HEK293 (cell line): ENCODE measurements at regions not wholly inside any gene's neighbourhood (a gene's known extent, or its start where the extent isn't known, plus 50 kb on each side); places are given as distances from the start of the nearest gene placed in this dataset.

Source experiments
- CTCF ChIA-PET: fragments of 350-600 bp; formaldehyde crosslinking; extraction: SDS; loops from one replicate; lab custom pipeline; 2021; ENCODE audit warnings: antibody characterized with exemption; lab: Yijun Ruan, JAX
- POLR2A ChIA-PET: fragments of 300-600 bp; formaldehyde crosslinking; extraction: SDS; loops from one replicate; lab custom pipeline; 2020; ENCODE audit warnings: antibody characterized with exemption, inconsistent platforms; lab: Yijun Ruan, JAX
- H3K27ac ChIP-seq: fragments of 200-500 bp; sonication (Bioruptor generic); 2 replicates; pipeline ENCODE4 v1.5.1; 2014; ENCODE audit warnings: low read depth, low read length, control low read depth, inconsistent platforms; ENCODE audit errors: extremely low read depth
- H3K36me3 ChIP-seq, 2 experiments: fragments of 200-500 bp in 1 of 2; sonication (Bioruptor generic) in 1 of 2; 1 replicate in 1 of 2; 2 replicates in 1 of 2; pipeline ENCODE4 v1.5.1; 2014 to 2017; ENCODE audit warnings: inconsistent platforms in 2 of 2, low read length in 2 of 2; ENCODE audit not compliant: control insufficient read depth in 2 of 2, insufficient read depth in 1 of 2
- H3K4me1 ChIP-seq: fragments of 200-500 bp; sonication (Bioruptor generic); 2 replicates; pipeline ENCODE4 v1.5.1; 2014; ENCODE audit warnings: mild to moderate bottlenecking, low read length, inconsistent platforms; ENCODE audit not compliant: control insufficient read depth, insufficient read depth
- H3K4me3 ChIP-seq: 2 replicates; pipeline ENCODE4 v1.5.1; 2011; ENCODE audit warnings: low read depth, mild to moderate bottlenecking, control low read depth, low read length, moderate library complexity
- H3K9me3 ChIP-seq: fragments of 200-500 bp; sonication (Bioruptor generic); 2 replicates; pipeline ENCODE4 v1.5.1; 2014; ENCODE audit warnings: low read depth, low read length, inconsistent platforms; ENCODE audit not compliant: control insufficient read depth, insufficient read depth
- GFI1B ChIP-seq: fragments of 450-650 bp; formaldehyde crosslinking; IDR thresholded peaks from 2 replicates; pipeline ENCODE4 v1.5.1; 2016; ENCODE audit warnings: missing biosample characterization, missing genetic modification characterization
- GLIS2 ChIP-seq: fragments of 450-650 bp; formaldehyde crosslinking; IDR thresholded peaks from 2 replicates; pipeline ENCODE4 v1.5.1; 2016; ENCODE audit warnings: missing biosample characterization, missing genetic modification characterization
- HOXA7 ChIP-seq: sonication (generic); formaldehyde crosslinking; IDR thresholded peaks from 2 replicates; pipeline ENCODE4 v1.8.1; 2022; ENCODE audit warnings: missing genetic modification reagents, borderline replicate concordance
- INSM2 ChIP-seq: fragments of 450-650 bp; formaldehyde crosslinking; IDR thresholded peaks from 2 replicates; pipeline ENCODE4 v1.5.1; 2016; ENCODE audit warnings: missing biosample characterization, missing genetic modification characterization
- RBAK ChIP-seq: fragments of 450-650 bp; formaldehyde crosslinking; IDR thresholded peaks from 2 replicates; pipeline ENCODE4 v1.5.1; 2016; ENCODE audit warnings: missing biosample characterization, missing genetic modification characterization
- SALL2 ChIP-seq: fragments of 450-650 bp; formaldehyde crosslinking; IDR thresholded peaks from 2 replicates; pipeline ENCODE4 v1.5.0; 2017; ENCODE audit warnings: missing biosample characterization, mild to moderate bottlenecking, missing genetic modification characterization, borderline replicate concordance
- TCF7L2 ChIP-seq: IDR thresholded peaks from 2 replicates; pipeline ENCODE4 v1.6.1; 2011; ENCODE audit warnings: low read depth, mild to moderate bottlenecking, inconsistent platforms, low read length, moderate library complexity, borderline replicate concordance
- YY1 ChIP-seq: fragments of 450-650 bp; formaldehyde crosslinking; IDR thresholded peaks from 2 replicates; pipeline ENCODE4 v1.5.1; 2018; ENCODE audit warnings: missing biosample characterization, missing genetic modification characterization
- ZBTB11 ChIP-seq: fragments of 450-650 bp; formaldehyde crosslinking; conservative IDR thresholded peaks from 2 replicates; pipeline ENCODE4 v1.5.1; 2016; ENCODE audit warnings: low read depth, missing biosample characterization, missing genetic modification characterization
- ZFHX2 ChIP-seq: fragments of 450-650 bp; formaldehyde crosslinking; conservative IDR thresholded peaks from 2 replicates; pipeline ENCODE4 v1.5.1; 2016; ENCODE audit warnings: missing biosample characterization, missing genetic modification characterization
- ZFP3 ChIP-seq: fragments of 450-650 bp; formaldehyde crosslinking; IDR thresholded peaks from 2 replicates; pipeline ENCODE4 v1.5.1; 2016; ENCODE audit warnings: low read depth, missing biosample characterization, missing genetic modification characterization
- ZNF174 ChIP-seq: fragments of 450-650 bp; formaldehyde crosslinking; IDR thresholded peaks from 2 replicates; pipeline ENCODE4 v1.5.0; 2017; ENCODE audit warnings: missing biosample characterization, mild to moderate bottlenecking, missing genetic modification characterization
- ZNF2 ChIP-seq: fragments of 450-650 bp; formaldehyde crosslinking; IDR thresholded peaks from 2 replicates; pipeline ENCODE4 v1.5.1; 2016; ENCODE audit warnings: missing biosample characterization, missing genetic modification characterization
- ZNF518A ChIP-seq: fragments of 450-650 bp; formaldehyde crosslinking; conservative IDR thresholded peaks from 2 replicates; pipeline ENCODE4 v1.5.1; 2016; ENCODE audit warnings: low read depth, missing biosample characterization, missing genetic modification characterization
- ZSCAN16 ChIP-seq: fragments of 450-650 bp; formaldehyde crosslinking; IDR thresholded peaks from 2 replicates; pipeline ENCODE4 v1.5.1; 2016; ENCODE audit warnings: missing biosample characterization, missing genetic modification characterization
- TF ChIP-seq, protein P1 (sequence below): fragments of 450-650 bp; formaldehyde crosslinking; IDR thresholded peaks from 2 replicates; pipeline ENCODE4 v1.5.0; 2017; ENCODE audit warnings: missing biosample characterization, missing genetic modification characterization, borderline replicate concordance
- TF ChIP-seq, protein P2 (sequence below): IDR thresholded peaks from 2 replicates; pipeline ENCODE4 v1.6.1; 2011; ENCODE audit warnings: mild to moderate bottlenecking, low read depth, low read length, borderline replicate concordance
- TF ChIP-seq, protein P3 (sequence below): fragments of 450-650 bp; formaldehyde crosslinking; IDR thresholded peaks from 2 replicates; pipeline ENCODE4 v1.5.1; 2016; ENCODE audit warnings: missing biosample characterization, missing genetic modification characterization

DNA sequence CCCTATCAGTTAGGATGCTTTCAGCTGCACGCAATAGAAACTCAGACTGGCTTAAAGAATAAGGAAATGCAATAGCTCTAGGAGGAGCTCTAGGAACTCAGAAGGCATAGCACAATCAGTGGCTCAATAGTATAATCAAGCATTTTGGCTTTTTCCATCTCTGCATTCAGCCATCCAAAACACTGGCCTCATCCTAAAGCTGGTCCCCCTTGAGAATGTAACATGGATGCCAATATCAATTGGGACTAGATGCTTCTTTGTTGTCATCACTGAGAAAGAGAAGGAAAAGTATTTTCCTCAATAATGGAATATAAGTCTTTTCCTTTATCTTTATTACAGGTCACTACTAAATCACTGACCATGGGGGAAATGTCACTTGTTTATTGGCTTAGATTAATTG is 509.5 kb downstream of the PLPP3 start:
- Histone ChIP-seq H3K27ac (no peak overlapping the region), H3K4me3 (no peak overlapping the region), H3K9me3 (no peaks in the 10 kb centered on the region), H3K36me3 (no peaks in the 10 kb centered on the region), H3K4me1 (no peaks in the 10 kb centered on the region)
- TF ChIP-seq ZSCAN16 = no peak
- TF ChIP-seq, protein P1, sequence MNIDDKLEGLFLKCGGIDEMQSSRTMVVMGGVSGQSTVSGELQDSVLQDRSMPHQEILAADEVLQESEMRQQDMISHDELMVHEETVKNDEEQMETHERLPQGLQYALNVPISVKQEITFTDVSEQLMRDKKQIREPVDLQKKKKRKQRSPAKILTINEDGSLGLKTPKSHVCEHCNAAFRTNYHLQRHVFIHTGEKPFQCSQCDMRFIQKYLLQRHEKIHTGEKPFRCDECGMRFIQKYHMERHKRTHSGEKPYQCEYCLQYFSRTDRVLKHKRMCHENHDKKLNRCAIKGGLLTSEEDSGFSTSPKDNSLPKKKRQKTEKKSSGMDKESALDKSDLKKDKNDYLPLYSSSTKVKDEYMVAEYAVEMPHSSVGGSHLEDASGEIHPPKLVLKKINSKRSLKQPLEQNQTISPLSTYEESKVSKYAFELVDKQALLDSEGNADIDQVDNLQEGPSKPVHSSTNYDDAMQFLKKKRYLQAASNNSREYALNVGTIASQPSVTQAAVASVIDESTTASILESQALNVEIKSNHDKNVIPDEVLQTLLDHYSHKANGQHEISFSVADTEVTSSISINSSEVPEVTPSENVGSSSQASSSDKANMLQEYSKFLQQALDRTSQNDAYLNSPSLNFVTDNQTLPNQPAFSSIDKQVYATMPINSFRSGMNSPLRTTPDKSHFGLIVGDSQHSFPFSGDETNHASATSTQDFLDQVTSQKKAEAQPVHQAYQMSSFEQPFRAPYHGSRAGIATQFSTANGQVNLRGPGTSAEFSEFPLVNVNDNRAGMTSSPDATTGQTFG (tag by site-specific recombination) = no peak
- TF ChIP-seq ZBTB11 = no peak
- no peak for TF ChIP-seq ZFHX2
- TF ChIP-seq, protein P2, sequence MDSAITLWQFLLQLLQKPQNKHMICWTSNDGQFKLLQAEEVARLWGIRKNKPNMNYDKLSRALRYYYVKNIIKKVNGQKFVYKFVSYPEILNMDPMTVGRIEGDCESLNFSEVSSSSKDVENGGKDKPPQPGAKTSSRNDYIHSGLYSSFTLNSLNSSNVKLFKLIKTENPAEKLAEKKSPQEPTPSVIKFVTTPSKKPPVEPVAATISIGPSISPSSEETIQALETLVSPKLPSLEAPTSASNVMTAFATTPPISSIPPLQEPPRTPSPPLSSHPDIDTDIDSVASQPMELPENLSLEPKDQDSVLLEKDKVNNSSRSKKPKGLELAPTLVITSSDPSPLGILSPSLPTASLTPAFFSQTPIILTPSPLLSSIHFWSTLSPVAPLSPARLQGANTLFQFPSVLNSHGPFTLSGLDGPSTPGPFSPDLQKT = no peak
- ChIA-PET CTCF (interaction anchor here (1.0 kb wide), 1 partner anchor 130 kb away, joined by 3 read pairs; no protein-coding TSS in a partner anchor), POLR2A (no interaction called here)

GRCh38 chr1:56068908-56069307 is 510.5 kb downstream of the PLPP3 start:
- no peak overlapping the region for H3K27ac ChIP-seq
- no peak for TF ChIP-seq ZNF518A
- TF ChIP-seq GLIS2 (tag by site-specific recombination) = no peak
- TF ChIP-seq SALL2 (tag by site-specific recombination) = no peak
- no peak for TF ChIP-seq ZFP3 (tag by site-specific recombination)
- TF ChIP-seq ZNF2 = no peak
- TF ChIP-seq INSM2 (tag by site-specific recombination) = no peak
- no peak for TF ChIP-seq TCF7L2
- no peak for TF ChIP-seq GFI1B (tag by site-specific recombination)
- TF ChIP-seq YY1 (tag by site-specific recombination) = no peak
- TF ChIP-seq, protein P3, sequence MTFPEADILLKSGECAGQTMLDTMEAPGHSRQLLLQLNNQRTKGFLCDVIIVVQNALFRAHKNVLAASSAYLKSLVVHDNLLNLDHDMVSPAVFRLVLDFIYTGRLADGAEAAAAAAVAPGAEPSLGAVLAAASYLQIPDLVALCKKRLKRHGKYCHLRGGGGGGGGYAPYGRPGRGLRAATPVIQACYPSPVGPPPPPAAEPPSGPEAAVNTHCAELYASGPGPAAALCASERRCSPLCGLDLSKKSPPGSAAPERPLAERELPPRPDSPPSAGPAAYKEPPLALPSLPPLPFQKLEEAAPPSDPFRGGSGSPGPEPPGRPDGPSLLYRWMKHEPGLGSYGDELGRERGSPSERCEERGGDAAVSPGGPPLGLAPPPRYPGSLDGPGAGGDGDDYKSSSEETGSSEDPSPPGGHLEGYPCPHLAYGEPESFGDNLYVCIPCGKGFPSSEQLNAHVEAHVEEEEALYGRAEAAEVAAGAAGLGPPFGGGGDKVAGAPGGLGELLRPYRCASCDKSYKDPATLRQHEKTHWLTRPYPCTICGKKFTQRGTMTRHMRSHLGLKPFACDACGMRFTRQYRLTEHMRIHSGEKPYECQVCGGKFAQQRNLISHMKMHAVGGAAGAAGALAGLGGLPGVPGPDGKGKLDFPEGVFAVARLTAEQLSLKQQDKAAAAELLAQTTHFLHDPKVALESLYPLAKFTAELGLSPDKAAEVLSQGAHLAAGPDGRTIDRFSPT (tag by site-specific recombination) = no peak
- TF ChIP-seq ZNF174 (tag by site-specific recombination) = no peak
- no peak for TF ChIP-seq RBAK (tag by site-specific recombination)
- TF ChIP-seq HOXA7 = no peak

More at GRCh38 chr1:56068908-56069307, 510.5 kb downstream of the PLPP3 start:
- H3K4me1 ChIP-seq = no peaks in the 10 kb centered on the region
- POLR2A ChIA-PET = no interaction called here
- H3K36me3 ChIP-seq = no peaks in the 10 kb centered on the region
- H3K4me3 ChIP-seq = no peak overlapping the region
- H3K9me3 ChIP-seq = no peaks in the 10 kb centered on the region
- CTCF ChIA-PET = interaction anchor here (0.6 kb wide), 1 partner anchor 580 kb away, joined by 6 read pairs; no protein-coding TSS in a partner anchor
